ENCODE measurements at regions not wholly inside any gene's neighbourhood (a gene's known extent, or its start where the extent isn't known, plus 50 kb on each side); places are given as distances from the start of the nearest gene placed in this dataset.

DNA sequence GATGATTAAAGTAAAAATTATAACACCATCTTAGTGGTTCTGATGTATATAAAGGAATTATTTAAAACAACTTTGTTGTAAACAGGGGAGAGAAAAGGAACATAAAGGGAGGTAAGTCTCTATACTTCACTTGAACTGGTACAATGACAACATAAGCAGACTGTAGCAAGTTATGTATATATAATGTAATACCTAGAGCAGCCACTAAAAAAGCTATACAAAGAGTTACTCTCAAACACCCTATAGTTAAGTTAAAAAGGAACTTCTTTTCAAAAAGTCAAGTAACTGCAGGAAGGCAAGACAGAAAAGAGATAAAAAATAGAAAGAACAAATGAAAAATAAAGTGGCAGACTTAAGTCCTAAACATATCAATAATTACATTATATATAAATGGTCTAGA lies 82.3 kb downstream of the ZNF503 start:
- ChIA-PET CTCF (no interaction called here), POLR2A (no interaction called here)
- peaks cover 47% of the 10 kb centered on the region for H3K9me3 Mint-ChIP-seq
- no peaks in the 10 kb centered on the region for H3K4me1 Mint-ChIP-seq
- ATAC-seq (no peak), DNase-seq (ENCODE audit: low spot score) (no peak)
- H3K27ac Mint-ChIP-seq, result no peak overlapping the region
- no peak overlapping the region for H3K4me3 Mint-ChIP-seq
- H3K36me3 Mint-ChIP-seq, result peaks cover 1% of the 10 kb centered on the region; the same call in 1 of the 2 replicates
- H3K27me3 Mint-ChIP-seq (ENCODE audit: low read depth), result no peaks in the 10 kb centered on the region; the same call in 1 of the 2 replicates
- TF ChIP-seq FOXJ3 (CRISPR knock-in tag; IDR thresholded peaks at IDR 0.05; ENCODE audit: borderline replicate concordance), result no peak
- no peak for TF ChIP-seq JUN (CRISPR knock-in tag; IDR thresholded peaks at IDR 0.05)
- no peak for TF ChIP-seq MAX (CRISPR knock-in tag; IDR thresholded peaks at IDR 0.05)
- no peak for TF ChIP-seq USF1 (CRISPR knock-in tag; IDR thresholded peaks at IDR 0.05)
- TF ChIP-seq, protein P1, sequence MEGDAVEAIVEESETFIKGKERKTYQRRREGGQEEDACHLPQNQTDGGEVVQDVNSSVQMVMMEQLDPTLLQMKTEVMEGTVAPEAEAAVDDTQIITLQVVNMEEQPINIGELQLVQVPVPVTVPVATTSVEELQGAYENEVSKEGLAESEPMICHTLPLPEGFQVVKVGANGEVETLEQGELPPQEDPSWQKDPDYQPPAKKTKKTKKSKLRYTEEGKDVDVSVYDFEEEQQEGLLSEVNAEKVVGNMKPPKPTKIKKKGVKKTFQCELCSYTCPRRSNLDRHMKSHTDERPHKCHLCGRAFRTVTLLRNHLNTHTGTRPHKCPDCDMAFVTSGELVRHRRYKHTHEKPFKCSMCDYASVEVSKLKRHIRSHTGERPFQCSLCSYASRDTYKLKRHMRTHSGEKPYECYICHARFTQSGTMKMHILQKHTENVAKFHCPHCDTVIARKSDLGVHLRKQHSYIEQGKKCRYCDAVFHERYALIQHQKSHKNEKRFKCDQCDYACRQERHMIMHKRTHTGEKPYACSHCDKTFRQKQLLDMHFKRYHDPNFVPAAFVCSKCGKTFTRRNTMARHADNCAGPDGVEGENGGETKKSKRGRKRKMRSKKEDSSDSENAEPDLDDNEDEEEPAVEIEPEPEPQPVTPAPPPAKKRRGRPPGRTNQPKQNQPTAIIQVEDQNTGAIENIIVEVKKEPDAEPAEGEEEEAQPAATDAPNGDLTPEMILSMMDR (IDR thresholded peaks at IDR 0.05), result no peak
- no peak for TF ChIP-seq TCF7 (CRISPR knock-in tag; IDR thresholded peaks at IDR 0.05; ENCODE audit: low read depth)

- TF ChIP-seq CBFB (CRISPR knock-in tag; IDR thresholded peaks at IDR 0.05; ENCODE audit: low read depth), result no peak
- TF ChIP-seq, protein P2, sequence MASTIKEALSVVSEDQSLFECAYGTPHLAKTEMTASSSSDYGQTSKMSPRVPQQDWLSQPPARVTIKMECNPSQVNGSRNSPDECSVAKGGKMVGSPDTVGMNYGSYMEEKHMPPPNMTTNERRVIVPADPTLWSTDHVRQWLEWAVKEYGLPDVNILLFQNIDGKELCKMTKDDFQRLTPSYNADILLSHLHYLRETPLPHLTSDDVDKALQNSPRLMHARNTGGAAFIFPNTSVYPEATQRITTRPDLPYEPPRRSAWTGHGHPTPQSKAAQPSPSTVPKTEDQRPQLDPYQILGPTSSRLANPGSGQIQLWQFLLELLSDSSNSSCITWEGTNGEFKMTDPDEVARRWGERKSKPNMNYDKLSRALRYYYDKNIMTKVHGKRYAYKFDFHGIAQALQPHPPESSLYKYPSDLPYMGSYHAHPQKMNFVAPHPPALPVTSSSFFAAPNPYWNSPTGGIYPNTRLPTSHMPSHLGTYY (CRISPR knock-in tag; IDR thresholded peaks at IDR 0.05), result no peak
- no peak for TF ChIP-seq STAT6 (CRISPR knock-in tag; conservative IDR thresholded peaks at IDR 0.05; ENCODE audit: low read depth)
- TF ChIP-seq ZNF425 (CRISPR knock-in tag; conservative IDR thresholded peaks at IDR 0.05), result no peak
- TF ChIP-seq NR2C2 (CRISPR knock-in tag; IDR thresholded peaks at IDR 0.05), result no peak
- TF ChIP-seq, protein P3, sequence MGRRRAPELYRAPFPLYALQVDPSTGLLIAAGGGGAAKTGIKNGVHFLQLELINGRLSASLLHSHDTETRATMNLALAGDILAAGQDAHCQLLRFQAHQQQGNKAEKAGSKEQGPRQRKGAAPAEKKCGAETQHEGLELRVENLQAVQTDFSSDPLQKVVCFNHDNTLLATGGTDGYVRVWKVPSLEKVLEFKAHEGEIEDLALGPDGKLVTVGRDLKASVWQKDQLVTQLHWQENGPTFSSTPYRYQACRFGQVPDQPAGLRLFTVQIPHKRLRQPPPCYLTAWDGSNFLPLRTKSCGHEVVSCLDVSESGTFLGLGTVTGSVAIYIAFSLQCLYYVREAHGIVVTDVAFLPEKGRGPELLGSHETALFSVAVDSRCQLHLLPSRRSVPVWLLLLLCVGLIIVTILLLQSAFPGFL (CRISPR knock-in tag; IDR thresholded peaks at IDR 0.05; ENCODE audit: borderline replicate concordance), result no peak
- no peaks in the 10 kb centered on the region; the same call in none of the 2 replicates for H3K27me3 Mint-ChIP-seq (ENCODE audit: low read depth)
- ATAC-seq (no peak), DNase-seq (ENCODE audit: low spot score) (no peak)
- H3K9me3 Mint-ChIP-seq, result peaks cover 47% of the 10 kb centered on the region
- POLR2A ChIA-PET, result no interaction called here
- H3K4me1 Mint-ChIP-seq, result no peaks in the 10 kb centered on the region
- CTCF ChIA-PET, result no interaction called here
- H3K27ac Mint-ChIP-seq, result no peak overlapping the region
- H3K4me3 Mint-ChIP-seq, result no peak overlapping the region
- H3K36me3 Mint-ChIP-seq, result peaks cover 3% of the 10 kb centered on the region; the same call in 1 of the 2 replicates
Measured at GRCh38 chr10:75314570-75314969, 78.8 kb upstream of the COMTD1 start.
